ENCODE measurements at regions not wholly inside any gene's neighbourhood (a gene's known extent, or its start where the extent isn't known, plus 50 kb on each side); places are given as distances from the start of the nearest gene placed in this dataset.

- TF ChIP-seq CTCF (IDR thresholded peaks at IDR 0.05; ENCODE audit: low read depth, low read length) (no peak), EZH2phosphoT487 (IDR thresholded peaks at IDR 0.05; ENCODE audit: low read depth) (no peak)
These were observed 69.3 kb upstream of the HELT start for GRCh38 chr4:184949020-184949419.

Measured in OCI-LY3 (cell line).